ENCODE measurements at regions not wholly inside any gene's neighbourhood (a gene's known extent, or its start where the extent isn't known, plus 50 kb on each side); places are given as distances from the start of the nearest gene placed in this dataset.

- H4K20me1 ChIP-seq (ENCODE audit: control insufficient read depth, extremely low read depth, insufficient read depth, low read length), result no peaks in the 10 kb centered on the region
- H3K27me3 ChIP-seq (ENCODE audit: control insufficient read depth, extremely low read depth, insufficient read depth, low read length), result peaks cover 3% of the 10 kb centered on the region
- H3K4me2 ChIP-seq (ENCODE audit: control insufficient read depth, extremely low read depth, insufficient read depth, low read depth, low read length), result no peak overlapping the region
- H3K36me3 ChIP-seq (ENCODE audit: control insufficient read depth in 2 of 2, extremely low read depth in 1 of 2, insufficient read depth in 2 of 2, low read length in 2 of 2), result no peaks in the 10 kb centered on the region
- H3K9me1 ChIP-seq (ENCODE audit: control insufficient read depth, extremely low read depth, insufficient read depth, low read length), result no peaks in the 10 kb centered on the region
- no peaks in the 10 kb centered on the region for H3K79me2 ChIP-seq (ENCODE audit: control insufficient read depth, insufficient read depth, low read length)
- DNase-seq (ENCODE audit: low read depth, low spot score) (no peak), FAIRE-seq (no peak)
- H3K4me3 ChIP-seq (ENCODE audit: control insufficient read depth in 2 of 3, extremely low read depth in 1 of 3, insufficient read depth in 2 of 3, low read depth in 1 of 3, low read length in 3 of 3), result no peak overlapping the region
- dilution Hi-C loops (cut with MboI; ENCODE audit: extremely low pct_ligation_motif_present, low sequenced_read_pairs), result no loop called here
- H3K9ac ChIP-seq (ENCODE audit: control insufficient read depth, extremely low read depth, insufficient read depth, low read length), result no peak overlapping the region
- no peaks in the 10 kb centered on the region for H3K4me1 ChIP-seq (ENCODE audit: control insufficient read depth, extremely low read depth, insufficient read depth, low read length)
- no peaks in the 10 kb centered on the region for H3K9me3 ChIP-seq (ENCODE audit: control insufficient read depth, low read depth, low read length)
- TF ChIP-seq CTCF (optimal IDR thresholded peaks at IDR 0.05 in 1 of 3, IDR thresholded peaks at IDR 0.05 in 1 of 3, conservative IDR thresholded peaks at IDR 0.05 in 1 of 3; ENCODE audit: extremely low read depth in 1 of 3, insufficient read depth in 2 of 3, low read length in 3 of 3) (no peak), EZH2 (IDR thresholded peaks at IDR 0.05; ENCODE audit: low read length) (no peak)
- no peak overlapping the region for H2AFZ ChIP-seq (ENCODE audit: control insufficient read depth, low read length)
- no peak overlapping the region for H3K27ac ChIP-seq (ENCODE audit: control insufficient read depth, insufficient read depth, low read length)
Measured at GRCh38 chr15:61564785-61565184, 335.7 kb upstream of the RORA start.

GRCh38 chr15:61558172-61559136, 329.4 kb upstream of the RORA start:
- H3K27ac ChIP-seq (ENCODE audit: control insufficient read depth, insufficient read depth, low read length), result no peak overlapping the region
- no peak overlapping the region for H3K4me2 ChIP-seq (ENCODE audit: control insufficient read depth, extremely low read depth, insufficient read depth, low read depth, low read length)
- no peak for FAIRE-seq
- no peaks in the 10 kb centered on the region for H3K36me3 ChIP-seq (ENCODE audit: control insufficient read depth in 2 of 2, extremely low read depth in 1 of 2, insufficient read depth in 2 of 2, low read length in 2 of 2)
- H3K4me3 ChIP-seq (ENCODE audit: control insufficient read depth in 2 of 3, extremely low read depth in 1 of 3, insufficient read depth in 2 of 3, low read depth in 1 of 3, low read length in 3 of 3), result no peak overlapping the region
- no peaks in the 10 kb centered on the region for H3K27me3 ChIP-seq (ENCODE audit: control insufficient read depth, extremely low read depth, insufficient read depth, low read length)
- no peak overlapping the region for H2AFZ ChIP-seq (ENCODE audit: control insufficient read depth, low read length)
- dilution Hi-C loops (cut with MboI; ENCODE audit: extremely low pct_ligation_motif_present, low sequenced_read_pairs), result no loop called here
- no peaks in the 10 kb centered on the region for H3K9me1 ChIP-seq (ENCODE audit: control insufficient read depth, extremely low read depth, insufficient read depth, low read length)
- H3K9me3 ChIP-seq (ENCODE audit: control insufficient read depth, low read depth, low read length), result no peaks in the 10 kb centered on the region
- no peaks in the 10 kb centered on the region for H4K20me1 ChIP-seq (ENCODE audit: control insufficient read depth, extremely low read depth, insufficient read depth, low read length)
- TF ChIP-seq CTCF (optimal IDR thresholded peaks at IDR 0.05 in 1 of 3, IDR thresholded peaks at IDR 0.05 in 1 of 3, conservative IDR thresholded peaks at IDR 0.05 in 1 of 3; ENCODE audit: extremely low read depth in 1 of 3, insufficient read depth in 2 of 3, low read length in 3 of 3) (no peak), EZH2 (IDR thresholded peaks at IDR 0.05; ENCODE audit: low read length) (no peak)
- H3K9ac ChIP-seq (ENCODE audit: control insufficient read depth, extremely low read depth, insufficient read depth, low read length), result no peak overlapping the region
- H3K79me2 ChIP-seq (ENCODE audit: control insufficient read depth, insufficient read depth, low read length), result no peaks in the 10 kb centered on the region
- H3K4me1 ChIP-seq (ENCODE audit: control insufficient read depth, extremely low read depth, insufficient read depth, low read length), result no peaks in the 10 kb centered on the region
- DNase-seq (ENCODE audit: low read depth, low spot score), result no peak

Data from keratinocyte (primary cell).